GM11168 (cell line): ENCODE measurements at regions not wholly inside any gene's neighbourhood (a gene's known extent, or its start where the extent isn't known, plus 50 kb on each side); places are given as distances from the start of the nearest gene placed in this dataset.
"Not testable (repeated sequence)": the region's sequence is repeated elsewhere in the genome, so short reads cannot be mapped to it uniquely, and the experiment has no call there.

ENCODE experiments used
- in situ Hi-C: fragments of 300-500 bp; cut with MboI; formaldehyde crosslinking; loops from one replicate; pipeline ENCODE4 v1.12.0; 2022; ENCODE audit warnings: low sequenced_read_pairs; ENCODE audit not compliant: unreplicated experiment

GRCh38 chr7:15851201-15851600, 164.7 kb upstream of the MEOX2 start:
- in situ Hi-C loops: no loop called here

GRCh38 chr7:15848901-15849300, 162.4 kb upstream of the MEOX2 start:
- in situ Hi-C loops: no loop called here

GRCh38 chr7:15848362-15848761, 161.9 kb upstream of the MEOX2 start:
- in situ Hi-C loops: no loop called here

- in situ Hi-C loops: no loop called here
Observed at GRCh38 chr7:15845868-15846267, 159.4 kb upstream of the MEOX2 start.

GRCh38 chr7:15845461-15845860, 159.0 kb upstream of the MEOX2 start:
- in situ Hi-C loops: no loop called here

GRCh38 chr7:15839416-15840100, 153.1 kb upstream of the MEOX2 start:
- in situ Hi-C loops: no loop called here

GRCh38 chr7:15838265-15838664, 151.8 kb upstream of the MEOX2 start:
- in situ Hi-C loops: no loop called here

GRCh38 chr7:15837306-15837950, 150.9 kb upstream of the MEOX2 start:
- in situ Hi-C loops: no loop called here

GRCh38 chr7:15836651-15837050, 150.2 kb upstream of the MEOX2 start:
- in situ Hi-C loops: no loop called here

GRCh38 chr7:15836041-15836440, 149.6 kb upstream of the MEOX2 start:
- in situ Hi-C loops: no loop called here

- in situ Hi-C loops: no loop called here
Observed at GRCh38 chr7:15834446-15834845, 148.0 kb upstream of the MEOX2 start.

GRCh38 chr7:15832996-15833395, 146.5 kb upstream of the MEOX2 start:
- in situ Hi-C loops: no loop called here

GRCh38 chr7:15831606-15832005, 145.1 kb upstream of the MEOX2 start:
- in situ Hi-C loops: no loop called here

- in situ Hi-C loops: no loop called here
Observed at GRCh38 chr7:15829691-15830090, 143.2 kb upstream of the MEOX2 start.

- in situ Hi-C loops: no loop called here
Observed at GRCh38 chr7:15828881-15829280, 142.4 kb upstream of the MEOX2 start.

GRCh38 chr7:15821484-15822427, 135.3 kb upstream of the MEOX2 start:
- in situ Hi-C loops: no loop called here

GRCh38 chr7:15820319-15820718, 133.8 kb upstream of the MEOX2 start:
- in situ Hi-C loops: no loop called here

GRCh38 chr7:15816835-15817426, 130.4 kb upstream of the MEOX2 start:
- in situ Hi-C loops: no loop called here

- in situ Hi-C loops: no loop called here
Observed at GRCh38 chr7:15813448-15813847, 127.0 kb upstream of the MEOX2 start.

- in situ Hi-C loops: not testable (repeated sequence)
Observed at GRCh38 chr7:15810383-15810782, 123.9 kb upstream of the MEOX2 start.

- in situ Hi-C loops: not testable (repeated sequence)
Observed at GRCh38 chr7:15809936-15810335, 123.5 kb upstream of the MEOX2 start.
